Astrocyte (in vitro differentiated cells and primary cell): ENCODE measurements at regions not wholly inside any gene's neighbourhood (a gene's known extent, or its start where the extent isn't known, plus 50 kb on each side); places are given as distances from the start of the nearest gene placed in this dataset.

Experiments
- EZH2 ChIP-seq: IDR thresholded peaks from 2 replicates; pipeline ENCODE4 v1.6.1; 2012; ENCODE audit warnings: mild to moderate bottlenecking, low read length, inconsistent platforms; ENCODE audit not compliant: insufficient read depth
- TF ChIP-seq, protein P1 (sequence below): IDR thresholded peaks from 2 replicates; pipeline ENCODE4 v1.5.1; 2011; ENCODE audit warnings: low read depth, mild to moderate bottlenecking, inconsistent platforms, low read length, moderate library complexity; ENCODE audit not compliant: insufficient read depth

DNA sequence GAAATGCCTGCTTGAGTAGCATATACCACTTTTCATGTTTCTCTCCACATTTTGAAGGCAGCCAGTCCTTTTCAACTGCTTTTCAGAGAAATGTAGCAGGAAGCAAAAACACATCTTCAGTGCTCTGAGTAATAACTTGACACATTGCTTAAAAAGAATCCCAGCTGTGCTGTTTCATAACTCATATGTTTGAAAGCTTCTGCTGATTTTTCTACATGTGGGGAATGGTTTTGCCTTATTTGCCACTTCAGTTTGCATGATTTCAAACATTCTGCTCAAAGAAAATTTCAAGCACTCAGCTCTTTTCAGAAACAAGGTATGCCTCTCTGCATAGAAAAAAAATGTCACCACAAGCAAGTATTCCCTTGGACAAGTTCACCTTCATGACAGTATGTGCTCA is 732.8 kb downstream of the POM121L12 start:
- no peak for TF ChIP-seq EZH2
- TF ChIP-seq, protein P1, sequence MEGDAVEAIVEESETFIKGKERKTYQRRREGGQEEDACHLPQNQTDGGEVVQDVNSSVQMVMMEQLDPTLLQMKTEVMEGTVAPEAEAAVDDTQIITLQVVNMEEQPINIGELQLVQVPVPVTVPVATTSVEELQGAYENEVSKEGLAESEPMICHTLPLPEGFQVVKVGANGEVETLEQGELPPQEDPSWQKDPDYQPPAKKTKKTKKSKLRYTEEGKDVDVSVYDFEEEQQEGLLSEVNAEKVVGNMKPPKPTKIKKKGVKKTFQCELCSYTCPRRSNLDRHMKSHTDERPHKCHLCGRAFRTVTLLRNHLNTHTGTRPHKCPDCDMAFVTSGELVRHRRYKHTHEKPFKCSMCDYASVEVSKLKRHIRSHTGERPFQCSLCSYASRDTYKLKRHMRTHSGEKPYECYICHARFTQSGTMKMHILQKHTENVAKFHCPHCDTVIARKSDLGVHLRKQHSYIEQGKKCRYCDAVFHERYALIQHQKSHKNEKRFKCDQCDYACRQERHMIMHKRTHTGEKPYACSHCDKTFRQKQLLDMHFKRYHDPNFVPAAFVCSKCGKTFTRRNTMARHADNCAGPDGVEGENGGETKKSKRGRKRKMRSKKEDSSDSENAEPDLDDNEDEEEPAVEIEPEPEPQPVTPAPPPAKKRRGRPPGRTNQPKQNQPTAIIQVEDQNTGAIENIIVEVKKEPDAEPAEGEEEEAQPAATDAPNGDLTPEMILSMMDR = no peak
